H1 (cell line): ENCODE measurements at regions not wholly inside any gene's neighbourhood (a gene's known extent, or its start where the extent isn't known, plus 50 kb on each side); places are given as distances from the start of the nearest gene placed in this dataset.

Source experiments
- CTCF ChIA-PET: fragments of 300-600 bp; sonication (Branson Sonifier 250); formaldehyde crosslinking; loops from one replicate; lab custom pipeline; 2021; ENCODE audit not compliant: partially characterized antibody; lab: Charles Lee
- POLR2A ChIA-PET: fragments of 300-600 bp; sonication (Branson Sonifier 250); formaldehyde crosslinking; loops from one replicate; lab custom pipeline; 2021; ENCODE audit warnings: inconsistent platforms; ENCODE audit not compliant: partially characterized antibody; lab: Charles Lee
- DNase-seq, 2 experiments: peaks; one replicate each; pipeline versions ENCODE4 v3.0.0 to v3.0.0-alpha.2; 2010 to 2022; ENCODE audit warnings: low spot score in 2 of 2, low read depth in 1 of 2, mixed read lengths in 1 of 2
- FAIRE-seq: peaks from 2 replicates; lab custom pipeline; 2011; peaks lifted over from hg19 to GRCh38; lab: Jason Lieb, UNC
- H2AFZ ChIP-seq: 2 replicates; pipeline ENCODE4 v1.8.1; 2012; ENCODE audit warnings: low read length, inconsistent platforms
- H2AK5ac ChIP-seq: 2 replicates; pipeline ENCODE4 v1.6.1; 2013; ENCODE audit warnings: low read depth, low read length
- H2BK120ac ChIP-seq: replicated peaks from 2 replicates; pipeline ENCODE3; 2013; ENCODE audit warnings: low read depth, low read length, inconsistent platforms
- H2BK12ac ChIP-seq: 2 replicates; pipeline ENCODE4 v1.6.1; 2013; ENCODE audit warnings: low read depth, low read length
- H2BK15ac ChIP-seq: 2 replicates; pipeline ENCODE4 v1.6.1; 2013; ENCODE audit warnings: low read length
- H2BK20ac ChIP-seq: 2 replicates; pipeline ENCODE4 v1.6.1; 2013; ENCODE audit warnings: low read length
- H2BK5ac ChIP-seq: 2 replicates; pipeline ENCODE4 v1.6.1; 2013; ENCODE audit warnings: low read depth, low read length
- H3K14ac ChIP-seq: 2 replicates; pipeline ENCODE4 v1.6.1; 2013; ENCODE audit warnings: inconsistent platforms; ENCODE audit not compliant: insufficient read length
- H3K18ac ChIP-seq: 2 replicates; pipeline ENCODE4 v1.6.1; 2013; ENCODE audit warnings: low read length; ENCODE audit errors: extremely low read depth
- H3K23ac ChIP-seq: 2 replicates; pipeline ENCODE4 v1.6.1; 2013; ENCODE audit warnings: inconsistent platforms; ENCODE audit not compliant: insufficient read length
- H3K23me2 ChIP-seq: 2 replicates; pipeline ENCODE4 v1.6.1; 2013; ENCODE audit warnings: low read depth, low read length
- H3K27ac ChIP-seq: 2 replicates; pipeline ENCODE4 v1.6.1; 2011; ENCODE audit warnings: low read depth, low read length, inconsistent platforms
- H3K27me3 ChIP-seq, 4 experiments: replicated peaks in 1 of 4; 1 replicate in 1 of 4; 2 replicates in 3 of 4; pipeline versions ENCODE4 v1.6.1 to v1.8.1; 2011 to 2013; ENCODE audit warnings: low read length in 3 of 4, mild to moderate bottlenecking in 3 of 4, inconsistent platforms in 2 of 4, mixed read lengths in 2 of 4, moderate library complexity in 1 of 4; ENCODE audit not compliant: control insufficient read depth in 3 of 4, insufficient read depth in 3 of 4; ENCODE audit errors: extremely low read depth in 1 of 4
- H3K36me3 ChIP-seq, 4 experiments: 2 replicates each; pipeline versions ENCODE4 v1.6.1 to v1.8.1; 2011 to 2013; ENCODE audit warnings: mild to moderate bottlenecking in 4 of 4, low read length in 3 of 4, moderate library complexity in 2 of 4, control low read depth in 1 of 4, inconsistent platforms in 1 of 4; ENCODE audit not compliant: insufficient read depth in 4 of 4, control insufficient read depth in 2 of 4
- H3K4ac ChIP-seq: replicated peaks from 2 replicates; pipeline ENCODE3; 2013; ENCODE audit warnings: low read length, low read depth, mixed read lengths, inconsistent platforms; ENCODE audit not compliant: insufficient read length
- H3K4me1 ChIP-seq, 4 experiments: replicated peaks in 1 of 4; 1 replicate in 1 of 4; 2 replicates in 3 of 4; pipeline versions ENCODE4 v1.6.1 to v1.8.1; 2011 to 2013; ENCODE audit warnings: low read length in 3 of 4, inconsistent platforms in 2 of 4, mixed read lengths in 1 of 4; ENCODE audit not compliant: insufficient read depth in 4 of 4, control insufficient read depth in 3 of 4
- H3K4me2 ChIP-seq, 2 experiments: 2 replicates each; pipeline versions ENCODE4 v1.6.1 to v1.8.1; 2011 to 2013; ENCODE audit warnings: low read depth in 2 of 2, low read length in 2 of 2, control low read depth in 1 of 2, inconsistent platforms in 1 of 2, mild to moderate bottlenecking in 1 of 2; ENCODE audit not compliant: insufficient read depth in 1 of 2
- H3K4me3 ChIP-seq, 4 experiments: fragments of 200-600, 300-600 bp in 1 of 4; sonication (generic), shearing (Covaris generic), sonication (Bioruptor Twin) in 1 of 4; 2 replicates each; pipeline versions ENCODE4 v1.5.1 to v1.8.1; 2011 to 2016; ENCODE audit warnings: low read length in 4 of 4, low read depth in 3 of 4, control low read depth in 2 of 4, inconsistent platforms in 2 of 4, mild to moderate bottlenecking in 2 of 4, mixed read lengths in 1 of 4, moderate library complexity in 1 of 4; ENCODE audit not compliant: insufficient read depth in 2 of 4; ENCODE audit errors: extremely low read depth in 1 of 4
- H3K56ac ChIP-seq: replicated peaks from 2 replicates; pipeline ENCODE3; 2013; ENCODE audit warnings: low read depth, mild to moderate bottlenecking, mixed read lengths, low read length, inconsistent platforms; ENCODE audit not compliant: insufficient read length
- H3K79me1 ChIP-seq: 2 replicates; pipeline ENCODE4 v1.6.1; 2013; ENCODE audit warnings: low read depth, low read length, control low read depth
- H3K79me2 ChIP-seq, 2 experiments: 2 replicates each; pipeline versions ENCODE4 v1.6.1 to v1.8.1; 2012 to 2013; ENCODE audit warnings: low read length in 2 of 2, mild to moderate bottlenecking in 2 of 2, inconsistent platforms in 1 of 2; ENCODE audit not compliant: insufficient read depth in 2 of 2, control insufficient read depth in 1 of 2
- H3K9ac ChIP-seq, 4 experiments: replicated peaks in 1 of 4; 1 replicate in 1 of 4; 2 replicates in 3 of 4; pipeline versions ENCODE4 v1.6.1 to v1.8.1; 2011 to 2013; ENCODE audit warnings: low read depth in 3 of 4, low read length in 3 of 4, control low read depth in 2 of 4, mild to moderate bottlenecking in 2 of 4, moderate library complexity in 2 of 4, inconsistent platforms in 1 of 4; ENCODE audit errors: extremely low read depth in 1 of 4
- H3K9me3 ChIP-seq, 2 experiments: 2 replicates each; pipeline versions ENCODE4 v1.6.1 to v1.8.1; 2012 to 2013; ENCODE audit warnings: mild to moderate bottlenecking in 2 of 2, moderate library complexity in 2 of 2, control low read depth in 1 of 2, inconsistent platforms in 1 of 2, low read depth in 1 of 2, low read length in 1 of 2, mixed read lengths in 1 of 2; ENCODE audit not compliant: insufficient read depth in 2 of 2
- H4K20me1 ChIP-seq, 2 experiments: replicated peaks in 1 of 2; 2 replicates each; pipeline versions ENCODE3 to v1.8.1; 2011 to 2013; ENCODE audit warnings: inconsistent platforms in 2 of 2, low read length in 2 of 2, mild to moderate bottlenecking in 1 of 2; ENCODE audit not compliant: insufficient read depth in 2 of 2, control insufficient read depth in 1 of 2
- H4K5ac ChIP-seq: 2 replicates; pipeline ENCODE4 v1.6.1; 2013; ENCODE audit warnings: low read length, low read depth, mixed read lengths, inconsistent platforms; ENCODE audit not compliant: insufficient read length
- H4K8ac ChIP-seq: 2 replicates; pipeline ENCODE4 v1.8.0; 2013; ENCODE audit warnings: mild to moderate bottlenecking, moderate library complexity, low read length, inconsistent platforms; ENCODE audit not compliant: insufficient read depth; ENCODE audit errors: extremely low read depth
- H4K91ac ChIP-seq: replicated peaks from 2 replicates; pipeline ENCODE3; 2013; ENCODE audit warnings: low read length, mixed read lengths, inconsistent platforms; ENCODE audit not compliant: insufficient read length
- JUN ChIP-seq: IDR thresholded peaks from 2 replicates; pipeline ENCODE4 v1.6.1; 2011; ENCODE audit warnings: low read depth, mild to moderate bottlenecking, improper control_type of control experiment, low read length
- POLR2AphosphoS5 ChIP-seq: IDR thresholded peaks from 2 replicates; pipeline ENCODE4 v1.6.1; 2011; ENCODE audit warnings: low read depth, low read length
- RXRA ChIP-seq: IDR thresholded peaks from 2 replicates; pipeline ENCODE4 v1.6.1; 2011; ENCODE audit warnings: low read depth, mild to moderate bottlenecking, low read length, moderate library complexity; ENCODE audit not compliant: insufficient read depth
- TAF7 ChIP-seq: optimal IDR thresholded peaks from 2 replicates; pipeline ENCODE3; 2011; ENCODE audit warnings: low read depth, mild to moderate bottlenecking, inconsistent platforms, low read length, moderate library complexity, borderline replicate concordance
- YY1 ChIP-seq: IDR thresholded peaks from 2 replicates; pipeline ENCODE4 v1.6.1; 2011; ENCODE audit warnings: low read depth, mild to moderate bottlenecking, low read length
- WGBS, 2 experiments: shearing (Covaris generic) in 1 of 2; methylation state at CpG; one replicate each; pipeline versions ENCODE4 v1.1.6 to v1.1.7; 2013 to 2015; ENCODE audit warnings: low lambda C conversion rate in 2 of 2, mixed read lengths in 2 of 2, inconsistent platforms in 1 of 2, low coverage in 1 of 2, missing lambda C conversion rate in 1 of 2; ENCODE audit not compliant: insufficient replicate concordance in 2 of 2, insufficient coverage in 1 of 2, insufficient read length in 1 of 2; ENCODE audit errors: extremely low coverage in 1 of 2, missing lambda C conversion rate in 1 of 2; 5-methylcytosine and 5-hydroxymethylcytosine counted together

- H3K56ac ChIP-seq = no peak overlapping the region
- H2AK5ac ChIP-seq = no peak overlapping the region; the same call in 1 of the 2 replicates
- H4K91ac ChIP-seq = no peak overlapping the region
- no peak overlapping the region for H2BK15ac ChIP-seq
- WGBS, 2 experiments = 100% methylated on average over 2 of the region's 2 CpGs; no CpG with 5 or more reads in 1 of the 2 experiments
- H3K9ac ChIP-seq = no peak overlapping the region
- no peak overlapping the region for H3K23ac ChIP-seq
- H4K5ac ChIP-seq = no peak overlapping the region
- H3K79me1 ChIP-seq = no peaks in the 10 kb centered on the region
- H2AFZ ChIP-seq = no peak overlapping the region
- H4K20me1 ChIP-seq = no peaks in the 10 kb centered on the region
- H3K18ac ChIP-seq = no peak overlapping the region
- H3K14ac ChIP-seq = no peak overlapping the region
- TF ChIP-seq RXRA (no peak), POLR2AphosphoS5 (no peak), TAF7 (no peak), JUN (no peak), YY1 (no peak)
- TF ChIP-seq, all 59 proteins: peak for 0
- no peak overlapping the region for H2BK120ac ChIP-seq
- H3K79me2 ChIP-seq = no peaks in the 10 kb centered on the region
- H3K4me3 ChIP-seq = no peak overlapping the region
- ChIA-PET POLR2A (no interaction called here), CTCF (no interaction called here)
- H3K27ac ChIP-seq = no peak overlapping the region
- no peaks in the 10 kb centered on the region for H3K9me3 ChIP-seq
- no peaks in the 10 kb centered on the region for H3K27me3 ChIP-seq
- no peak overlapping the region for H2BK20ac ChIP-seq
- no peaks in the 10 kb centered on the region for H3K23me2 ChIP-seq
- no peak overlapping the region for H3K4ac ChIP-seq
- no peak overlapping the region for H2BK5ac ChIP-seq
- H3K4me1 ChIP-seq = no peaks in the 10 kb centered on the region; a peak in 1 of 7 replicates
- H2BK12ac ChIP-seq = no peak overlapping the region
- no peak for FAIRE-seq
- H3K36me3 ChIP-seq = no peaks in the 10 kb centered on the region
- no peak overlapping the region for H4K8ac ChIP-seq
- DNase-seq = no peak
- H3K4me2 ChIP-seq = no peak overlapping the region
Observed at GRCh38 chr3:153629148-153629547, 467.1 kb downstream of the RAP2B start.
